RWPE2 (cell line): ENCODE measurements at regions not wholly inside any gene's neighbourhood (a gene's known extent, or its start where the extent isn't known, plus 50 kb on each side); places are given as distances from the start of the nearest gene placed in this dataset.

Source experiments
- ATAC-seq: fragments of 200-7000 bp; cut with Tn5 transposase; 3 replicates; pipeline ENCODE4 v1.9.1; 2021; ENCODE audit warnings: low read depth
- DNase-seq: peaks from one replicate; pipeline ENCODE4 v3.0.0-alpha.2; 2020; ENCODE audit warnings: low spot score
- H3K27ac ChIP-seq: fragments of 450-650 bp; 2 replicates; pipeline ENCODE4 v1.5.1; 2017; ENCODE audit warnings: mild to moderate bottlenecking; ENCODE audit not compliant: poor library complexity, severe bottlenecking
- H3K27me3 ChIP-seq: fragments of 250-450 bp; sonication (Bioruptor Pico); 2 replicates; pipeline ENCODE4 v1.5.1; 2021; ENCODE audit warnings: mild to moderate bottlenecking, moderate library complexity; ENCODE audit not compliant: insufficient read depth, poor library complexity, severe bottlenecking
- H3K36me3 ChIP-seq: fragments of 250-450 bp; sonication (Bioruptor Pico); 2 replicates; pipeline ENCODE4 v1.5.1; 2020; ENCODE audit warnings: low read depth, mild to moderate bottlenecking, moderate library complexity
- H3K4me1 ChIP-seq: fragments of 250-450 bp; sonication (Bioruptor Pico); 2 replicates; pipeline ENCODE4 v1.5.1; 2021; ENCODE audit warnings: mild to moderate bottlenecking, moderate library complexity; ENCODE audit not compliant: insufficient read depth, poor library complexity, severe bottlenecking
- H3K4me3 ChIP-seq: fragments of 250-450 bp; sonication (Bioruptor Pico); 2 replicates; pipeline ENCODE4 v1.5.1; 2021; ENCODE audit warnings: mild to moderate bottlenecking, moderate library complexity; ENCODE audit not compliant: severe bottlenecking
- H3K9me3 ChIP-seq: fragments of 250-450 bp; sonication (Bioruptor Pico); 2 replicates; pipeline ENCODE4 v1.5.1; 2021; ENCODE audit warnings: mild to moderate bottlenecking, moderate library complexity; ENCODE audit not compliant: severe bottlenecking
- CTCF ChIP-seq: fragments of 450-650 bp; IDR thresholded peaks from one replicate; pipeline ENCODE4 v1.5.1; 2017; ENCODE audit warnings: mild to moderate bottlenecking, moderate library complexity; ENCODE audit not compliant: poor library complexity, severe bottlenecking

- Histone ChIP-seq H3K36me3 (no peaks in the 10 kb centered on the region), H3K9me3 (no peaks in the 10 kb centered on the region), H3K27ac (no peak overlapping the region), H3K4me1 (no peaks in the 10 kb centered on the region), H3K27me3 (no peaks in the 10 kb centered on the region), H3K4me3 (no peak overlapping the region)
- no peak for ATAC-seq
- no peak for DNase-seq
- TF ChIP-seq CTCF = no peak
Measured at GRCh38 chr6:47392251-47392650, 82.5 kb upstream of the TNFRSF21 start.

GRCh38 chr6:47396401-47397069 is 81.1 kb upstream of the CD2AP start:
- no peak for ATAC-seq
- no peaks in the 10 kb centered on the region for H3K36me3 ChIP-seq
- H3K4me1 ChIP-seq = no peaks in the 10 kb centered on the region
- no peaks in the 10 kb centered on the region for H3K9me3 ChIP-seq
- DNase-seq = no peak
- no peak for TF ChIP-seq CTCF
- H3K27ac ChIP-seq = no peak overlapping the region
- H3K27me3 ChIP-seq = no peaks in the 10 kb centered on the region
- no peak overlapping the region for H3K4me3 ChIP-seq

- DNase-seq (no peak), ATAC-seq (no peak)
- H3K4me1 ChIP-seq = no peaks in the 10 kb centered on the region
- no peak overlapping the region for H3K4me3 ChIP-seq
- H3K36me3 ChIP-seq = no peaks in the 10 kb centered on the region
- no peak overlapping the region for H3K27ac ChIP-seq
- TF ChIP-seq CTCF = no peak
- no peaks in the 10 kb centered on the region for H3K27me3 ChIP-seq
- H3K9me3 ChIP-seq = no peaks in the 10 kb centered on the region
Measured at GRCh38 chr6:47400581-47400980, 77.0 kb upstream of the CD2AP start.

GRCh38 chr6:47402081-47402480 is 75.5 kb upstream of the CD2AP start:
- TF ChIP-seq CTCF = no peak
- no peak for DNase-seq
- no peak for ATAC-seq

GRCh38 chr6:47403056-47403455 is 74.5 kb upstream of the CD2AP start:
- DNase-seq (no peak), ATAC-seq (no peak)
- peaks cover 3% of the 10 kb centered on the region for H3K4me1 ChIP-seq

More at GRCh38 chr6:47402081-47402480, 75.5 kb upstream of the CD2AP start:
- no peaks in the 10 kb centered on the region for H3K4me1 ChIP-seq
- no peaks in the 10 kb centered on the region for H3K9me3 ChIP-seq
- H3K36me3 ChIP-seq = no peaks in the 10 kb centered on the region
- H3K27ac ChIP-seq = no peak overlapping the region
- H3K4me3 ChIP-seq = no peak overlapping the region
- H3K27me3 ChIP-seq = no peaks in the 10 kb centered on the region

More at GRCh38 chr6:47403056-47403455, 74.5 kb upstream of the CD2AP start:
- Histone ChIP-seq H3K36me3 (no peaks in the 10 kb centered on the region; the same call in 1 of the 2 replicates), H3K27ac (no peak overlapping the region), H3K9me3 (no peaks in the 10 kb centered on the region), H3K27me3 (no peaks in the 10 kb centered on the region), H3K4me3 (no peak overlapping the region)
- TF ChIP-seq CTCF = no peak
